GM12872 (cell line): ENCODE measurements at regions not wholly inside any gene's neighbourhood (a gene's known extent, or its start where the extent isn't known, plus 50 kb on each side); places are given as distances from the start of the nearest gene placed in this dataset.

Experiments used
- CTCF ChIP-seq: IDR thresholded peaks from 3 replicates; pipeline ENCODE4 v1.5.1; 2011; ENCODE audit warnings: low read depth, mild to moderate bottlenecking, low read length, moderate library complexity; ENCODE audit not compliant: insufficient read depth

- TF ChIP-seq CTCF: no peak
Measured at GRCh38 chr5:57845025-57845424, 362.4 kb upstream of the ACTBL2 start.

- no peak for TF ChIP-seq CTCF
Measured at GRCh38 chr5:57844410-57844809, 361.8 kb upstream of the ACTBL2 start.

GRCh38 chr5:57843059-57843367 is 360.4 kb upstream of the ACTBL2 start:
- TF ChIP-seq CTCF: no peak

GRCh38 chr5:57842364-57843058 is 359.9 kb upstream of the ACTBL2 start:
- TF ChIP-seq CTCF: no peak

DNA sequence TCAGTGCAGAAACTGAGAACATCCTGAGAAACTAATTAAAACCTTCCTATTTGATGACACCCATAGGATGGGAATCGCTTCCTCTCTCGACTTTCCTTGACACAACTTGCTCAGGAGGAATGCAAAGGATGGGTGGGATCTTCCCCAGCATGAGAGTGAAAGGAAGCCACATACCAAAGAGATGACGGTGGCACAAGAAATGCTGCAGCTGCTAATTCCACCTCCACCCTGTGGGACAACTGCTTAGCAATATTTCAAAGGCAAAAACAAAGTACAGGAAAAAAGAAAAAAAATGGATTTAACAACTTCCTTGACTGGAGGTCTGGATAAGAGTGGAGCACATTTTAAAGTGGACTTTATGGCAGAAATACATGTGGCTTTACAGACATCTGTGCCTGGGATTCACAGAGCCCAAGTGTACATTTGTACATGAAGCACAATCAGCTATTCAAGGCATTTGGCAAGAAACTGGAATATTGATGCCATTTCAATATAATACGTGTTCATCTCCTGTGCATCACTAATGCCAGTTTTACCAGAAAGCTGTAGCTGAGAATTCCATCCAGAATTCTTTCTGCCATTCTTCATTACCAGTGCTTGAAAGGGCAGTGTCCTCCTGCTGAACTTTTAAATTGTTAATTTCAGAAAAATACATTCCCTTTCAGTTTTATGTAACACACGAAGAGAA is 359.2 kb upstream of the ACTBL2 start:
- no peak for TF ChIP-seq CTCF

- TF ChIP-seq CTCF: no peak
Measured at GRCh38 chr5:57839437-57840079, 356.9 kb upstream of the ACTBL2 start.

DNA sequence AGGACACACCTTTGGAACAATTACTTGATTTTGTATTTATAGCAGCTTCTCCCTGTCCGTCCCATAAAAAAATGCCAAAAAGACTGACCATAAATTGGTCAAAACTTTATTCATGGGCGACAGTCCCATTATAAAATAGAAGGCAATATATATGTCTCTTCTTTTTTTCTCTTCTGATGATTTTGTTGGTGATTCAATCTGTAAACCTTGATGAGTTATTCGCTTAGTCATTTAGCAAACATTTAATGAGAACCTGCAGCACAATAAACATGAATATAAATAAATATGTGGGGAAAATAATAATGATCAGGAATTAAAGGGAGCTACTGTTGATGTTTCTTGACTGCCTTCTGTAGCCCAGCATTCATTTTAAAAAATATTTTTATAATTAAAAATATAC is 356.4 kb upstream of the ACTBL2 start:
- no peak for TF ChIP-seq CTCF
